HFFc6 (cell line): ENCODE measurements at regions not wholly inside any gene's neighbourhood (a gene's known extent, or its start where the extent isn't known, plus 50 kb on each side); places are given as distances from the start of the nearest gene placed in this dataset.

Source experiments
- DNase-seq: peaks from one replicate; pipeline ENCODE4 v3.0.0-alpha.2; 2018
- H3K27ac Mint-ChIP-seq: 2 replicates; pipeline ENCODE4 v1.8.0; 2020; ENCODE audit warnings: mild to moderate bottlenecking, mixed read lengths
- H3K27me3 Mint-ChIP-seq: 2 replicates; pipeline ENCODE4 v1.8.0; 2021; ENCODE audit warnings: mild to moderate bottlenecking, moderate library complexity, mixed read lengths; ENCODE audit not compliant: insufficient read depth
- H3K36me3 Mint-ChIP-seq: 2 replicates; pipeline ENCODE4 v1.8.0; 2021; ENCODE audit warnings: low read depth, mixed read lengths
- H3K4me1 Mint-ChIP-seq: 2 replicates; pipeline ENCODE4 v1.8.0; 2020; ENCODE audit warnings: low read depth, mixed read lengths
- H3K4me3 Mint-ChIP-seq: 2 replicates; pipeline ENCODE4 v1.8.0; 2020; ENCODE audit warnings: mild to moderate bottlenecking, moderate library complexity, mixed read lengths
- H3K9me3 Mint-ChIP-seq: 2 replicates; pipeline ENCODE4 v1.8.0; 2020; ENCODE audit warnings: mild to moderate bottlenecking, mixed read lengths
- TF ChIP-seq, protein P1 (sequence below): fragments of 200-600 bp; sonication (generic); IDR thresholded peaks from 2 replicates; pipeline ENCODE4 v1.5.0; 2021; ENCODE audit warnings: antibody characterized with exemption, mild to moderate bottlenecking

DNA sequence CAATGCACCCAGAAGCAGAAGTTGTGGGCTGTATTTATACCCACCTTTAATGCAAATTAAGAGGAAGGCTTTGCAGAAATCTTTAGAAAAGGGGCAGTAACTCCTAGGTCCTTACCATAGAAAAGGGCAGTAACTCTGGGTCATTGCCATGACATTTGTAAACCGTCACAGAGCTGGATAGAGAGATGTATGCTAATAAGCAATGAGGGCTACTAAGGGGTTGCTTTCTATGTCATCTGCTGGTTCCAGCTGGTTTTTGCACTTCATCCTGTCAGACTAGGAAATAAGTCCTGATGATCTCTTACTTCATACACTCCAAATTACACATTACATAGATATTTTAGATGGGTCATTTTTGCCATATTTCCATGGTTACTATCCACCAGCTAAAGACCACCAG lies 299.1 kb upstream of the TYRP1 start:
- Mint-ChIP-seq H3K27ac (no peak overlapping the region), H3K27me3 (no peaks in the 10 kb centered on the region; the same call in 1 of the 2 replicates), H3K36me3 (no peaks in the 10 kb centered on the region), H3K9me3 (peaks cover 38% of the 10 kb centered on the region), H3K4me1 (no peaks in the 10 kb centered on the region), H3K4me3 (no peak overlapping the region)
- no peak for DNase-seq
- TF ChIP-seq, protein P1, sequence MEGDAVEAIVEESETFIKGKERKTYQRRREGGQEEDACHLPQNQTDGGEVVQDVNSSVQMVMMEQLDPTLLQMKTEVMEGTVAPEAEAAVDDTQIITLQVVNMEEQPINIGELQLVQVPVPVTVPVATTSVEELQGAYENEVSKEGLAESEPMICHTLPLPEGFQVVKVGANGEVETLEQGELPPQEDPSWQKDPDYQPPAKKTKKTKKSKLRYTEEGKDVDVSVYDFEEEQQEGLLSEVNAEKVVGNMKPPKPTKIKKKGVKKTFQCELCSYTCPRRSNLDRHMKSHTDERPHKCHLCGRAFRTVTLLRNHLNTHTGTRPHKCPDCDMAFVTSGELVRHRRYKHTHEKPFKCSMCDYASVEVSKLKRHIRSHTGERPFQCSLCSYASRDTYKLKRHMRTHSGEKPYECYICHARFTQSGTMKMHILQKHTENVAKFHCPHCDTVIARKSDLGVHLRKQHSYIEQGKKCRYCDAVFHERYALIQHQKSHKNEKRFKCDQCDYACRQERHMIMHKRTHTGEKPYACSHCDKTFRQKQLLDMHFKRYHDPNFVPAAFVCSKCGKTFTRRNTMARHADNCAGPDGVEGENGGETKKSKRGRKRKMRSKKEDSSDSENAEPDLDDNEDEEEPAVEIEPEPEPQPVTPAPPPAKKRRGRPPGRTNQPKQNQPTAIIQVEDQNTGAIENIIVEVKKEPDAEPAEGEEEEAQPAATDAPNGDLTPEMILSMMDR: no peak

DNA sequence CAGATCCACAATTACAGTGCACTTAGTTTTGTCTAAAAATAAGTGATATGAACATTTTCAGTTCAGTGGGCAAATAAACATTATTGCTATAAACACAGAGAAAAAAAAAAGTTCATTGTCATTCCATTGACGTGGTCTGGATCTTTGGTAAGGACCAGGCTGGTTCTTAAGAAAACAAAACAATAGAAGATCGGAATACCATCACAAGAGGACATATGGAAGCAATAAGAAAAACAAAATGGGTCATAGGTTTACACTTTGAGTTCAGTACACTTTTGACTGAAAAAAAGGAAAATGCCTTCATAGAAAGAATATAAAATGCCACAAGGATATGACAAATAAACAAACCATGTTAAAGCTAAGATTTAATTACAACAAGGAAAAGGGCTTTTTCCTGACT lies 289.5 kb upstream of the TYRP1 start:
- Mint-ChIP-seq H3K36me3 (no peaks in the 10 kb centered on the region), H3K4me3 (no peak overlapping the region), H3K4me1 (no peaks in the 10 kb centered on the region), H3K27me3 (no peaks in the 10 kb centered on the region), H3K27ac (no peak overlapping the region), H3K9me3 (peaks cover 19% of the 10 kb centered on the region)
- no peak for DNase-seq
- TF ChIP-seq, protein P1: no peak

DNA sequence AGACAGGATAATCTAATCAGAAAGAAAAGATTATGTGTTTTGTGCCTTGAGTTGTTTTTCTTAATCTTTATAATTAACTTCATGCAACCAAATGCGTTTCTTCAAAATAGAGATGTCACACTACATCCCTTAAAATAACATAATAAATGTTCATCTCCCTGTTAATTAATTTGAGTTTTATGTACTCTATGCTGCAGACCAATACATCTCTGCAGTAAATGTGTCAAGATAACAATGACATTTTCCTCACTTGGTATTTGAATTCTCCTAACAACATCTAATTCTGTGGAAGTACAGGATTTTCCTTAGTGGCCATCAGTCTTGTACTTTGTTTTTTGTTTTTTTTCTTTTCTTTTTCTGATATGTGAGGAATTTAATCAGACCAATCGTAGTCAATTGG lies 279.2 kb upstream of the TYRP1 start:
- peaks cover 33% of the 10 kb centered on the region for H3K9me3 Mint-ChIP-seq
- H3K27ac Mint-ChIP-seq: no peak overlapping the region
- H3K27me3 Mint-ChIP-seq: no peaks in the 10 kb centered on the region; the same call in 1 of the 2 replicates
- no peaks in the 10 kb centered on the region for H3K4me1 Mint-ChIP-seq
- no peak for DNase-seq
- TF ChIP-seq, protein P1: no peak
- no peak overlapping the region for H3K4me3 Mint-ChIP-seq
- no peaks in the 10 kb centered on the region for H3K36me3 Mint-ChIP-seq

DNA sequence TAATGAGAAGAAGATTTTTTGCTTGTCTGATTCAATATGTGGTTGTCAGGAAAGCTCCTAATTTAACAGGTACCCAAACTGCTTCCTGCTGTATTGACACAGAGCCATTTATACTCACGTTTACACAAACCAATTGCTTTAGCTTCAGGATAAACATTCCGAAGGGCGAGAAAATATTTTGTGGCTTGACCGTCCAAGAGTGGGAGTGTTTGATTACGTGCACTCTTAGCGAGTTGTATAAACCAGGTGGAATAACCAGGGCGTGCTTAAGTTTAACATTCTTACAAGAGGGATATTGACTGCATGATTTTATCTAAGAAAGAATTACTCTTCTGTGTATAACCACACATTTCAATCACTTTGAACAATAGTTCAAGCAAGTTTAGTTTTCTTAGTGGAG lies 278.7 kb upstream of the TYRP1 start:
- Mint-ChIP-seq H3K27ac (no peak overlapping the region), H3K9me3 (peaks cover 30% of the 10 kb centered on the region), H3K4me1 (no peaks in the 10 kb centered on the region), H3K27me3 (no peaks in the 10 kb centered on the region; the same call in 1 of the 2 replicates), H3K36me3 (no peaks in the 10 kb centered on the region), H3K4me3 (no peak overlapping the region)
- DNase-seq: no peak
- TF ChIP-seq, protein P1: no peak

DNA sequence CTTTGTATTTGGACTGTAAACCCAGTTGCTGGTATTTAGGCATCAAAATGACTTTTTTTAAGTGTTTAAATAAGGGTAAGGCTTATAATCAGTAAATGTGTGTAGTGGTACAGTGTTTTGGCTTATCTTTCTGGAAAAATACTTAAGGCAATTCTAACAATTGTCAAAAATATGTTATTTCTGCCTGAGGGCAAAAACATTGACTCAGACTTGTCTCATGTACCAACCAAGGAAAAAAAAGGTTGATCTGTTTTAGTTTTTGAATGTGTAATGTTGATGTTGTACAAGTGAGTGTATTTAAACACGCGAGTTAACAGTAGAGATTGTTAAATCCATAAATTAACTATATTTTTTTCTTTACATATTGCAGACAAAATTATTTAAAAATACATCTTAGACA lies 277.8 kb upstream of the TYRP1 start:
- no peak overlapping the region for H3K27ac Mint-ChIP-seq
- TF ChIP-seq, protein P1: no peak
- H3K36me3 Mint-ChIP-seq: no peaks in the 10 kb centered on the region
- H3K4me1 Mint-ChIP-seq: no peaks in the 10 kb centered on the region
- H3K4me3 Mint-ChIP-seq: no peak overlapping the region
- no peak for DNase-seq
- peaks cover 25% of the 10 kb centered on the region for H3K9me3 Mint-ChIP-seq
- H3K27me3 Mint-ChIP-seq: no peaks in the 10 kb centered on the region; the same call in 1 of the 2 replicates

DNA sequence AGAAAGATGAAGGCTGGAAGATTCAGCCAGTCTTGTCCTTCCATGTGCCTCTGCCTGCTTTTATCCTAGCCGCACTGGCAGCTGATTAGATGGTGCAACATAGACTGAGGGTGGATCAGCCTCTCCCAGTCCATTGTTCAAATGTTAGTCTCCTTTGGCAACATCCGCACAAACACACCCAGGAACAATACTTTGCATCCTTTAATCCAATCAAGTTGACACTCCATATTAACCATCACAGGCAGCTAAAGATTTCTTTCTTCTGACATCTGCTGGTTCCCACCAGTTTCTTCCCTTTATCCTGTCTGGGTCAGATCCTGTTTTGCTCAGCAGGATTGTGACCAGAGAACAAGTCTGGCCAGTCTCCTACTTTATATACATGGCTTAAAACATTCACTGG lies 276.5 kb upstream of the TYRP1 start:
- Mint-ChIP-seq H3K36me3 (no peaks in the 10 kb centered on the region), H3K9me3 (peaks cover 21% of the 10 kb centered on the region), H3K4me1 (no peaks in the 10 kb centered on the region), H3K27ac (no peak overlapping the region), H3K4me3 (no peak overlapping the region), H3K27me3 (no peaks in the 10 kb centered on the region; the same call in 1 of the 2 replicates)
- no peak for DNase-seq
- TF ChIP-seq, protein P1: no peak
